ENCODE measurements at regions not wholly inside any gene's neighbourhood (a gene's known extent, or its start where the extent isn't known, plus 50 kb on each side); places are given as distances from the start of the nearest gene placed in this dataset.

DNA sequence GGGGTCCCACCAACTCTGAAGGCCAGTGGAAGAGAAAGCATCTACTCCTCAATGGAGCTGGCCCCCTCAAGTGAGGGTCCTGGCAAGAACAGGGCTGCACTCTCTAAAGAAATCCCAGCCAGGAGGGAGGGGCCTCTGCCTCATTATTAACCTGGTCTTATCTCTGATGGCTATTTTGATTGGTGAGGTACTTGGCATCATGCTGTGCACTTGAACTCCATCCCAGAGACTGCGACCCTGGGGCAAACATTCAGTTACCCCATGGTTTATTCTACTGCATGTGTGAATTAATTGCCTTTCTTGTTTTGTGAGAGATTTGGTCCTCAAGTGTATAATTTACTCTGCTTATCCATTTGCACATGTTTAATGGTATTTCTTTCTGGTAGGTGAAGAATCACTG lies 55.0 kb upstream of the ETV3 start:
- TF ChIP-seq, protein P1, sequence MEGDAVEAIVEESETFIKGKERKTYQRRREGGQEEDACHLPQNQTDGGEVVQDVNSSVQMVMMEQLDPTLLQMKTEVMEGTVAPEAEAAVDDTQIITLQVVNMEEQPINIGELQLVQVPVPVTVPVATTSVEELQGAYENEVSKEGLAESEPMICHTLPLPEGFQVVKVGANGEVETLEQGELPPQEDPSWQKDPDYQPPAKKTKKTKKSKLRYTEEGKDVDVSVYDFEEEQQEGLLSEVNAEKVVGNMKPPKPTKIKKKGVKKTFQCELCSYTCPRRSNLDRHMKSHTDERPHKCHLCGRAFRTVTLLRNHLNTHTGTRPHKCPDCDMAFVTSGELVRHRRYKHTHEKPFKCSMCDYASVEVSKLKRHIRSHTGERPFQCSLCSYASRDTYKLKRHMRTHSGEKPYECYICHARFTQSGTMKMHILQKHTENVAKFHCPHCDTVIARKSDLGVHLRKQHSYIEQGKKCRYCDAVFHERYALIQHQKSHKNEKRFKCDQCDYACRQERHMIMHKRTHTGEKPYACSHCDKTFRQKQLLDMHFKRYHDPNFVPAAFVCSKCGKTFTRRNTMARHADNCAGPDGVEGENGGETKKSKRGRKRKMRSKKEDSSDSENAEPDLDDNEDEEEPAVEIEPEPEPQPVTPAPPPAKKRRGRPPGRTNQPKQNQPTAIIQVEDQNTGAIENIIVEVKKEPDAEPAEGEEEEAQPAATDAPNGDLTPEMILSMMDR (conservative IDR thresholded peaks at IDR 0.05; ENCODE audit: low read depth, low read length): no peak
- no peak for TF ChIP-seq EZH2 (IDR thresholded peaks at IDR 0.05; ENCODE audit: borderline replicate concordance, low read depth, low read length, poor library complexity, severe bottlenecking)
- CTCF ChIA-PET: no interaction called here
- POLR2A ChIA-PET (ENCODE audit: low non-redundant PET): no interaction called here
- Histone ChIP-seq H3K4me3 (ENCODE audit: low read depth, low read length, poor library complexity, severe bottlenecking) (no peak overlapping the region), H3K27ac (ENCODE audit: low read depth, low read length, poor library complexity, severe bottlenecking) (no peak overlapping the region), H3K36me3 (ENCODE audit: insufficient read depth, low read length, poor library complexity, severe bottlenecking) (no peaks in the 10 kb centered on the region), H3K4me1 (ENCODE audit: insufficient read depth, low read length, poor library complexity, severe bottlenecking) (no peaks in the 10 kb centered on the region), H3K9me3 (ENCODE audit: low read depth, low read length, poor library complexity, severe bottlenecking) (no peaks in the 10 kb centered on the region), H3K27me3 (replicated peaks; ENCODE audit: insufficient read depth, low read depth, low read length, poor library complexity) (peaks cover 7% of the 10 kb centered on the region)
- intact Hi-C loops (cut with micrococcal nuclease; ENCODE audit: unreplicated experiment): loop anchor here (2.0 kb wide), 1 partner anchor 296 kb away; no protein-coding TSS in a partner anchor
- DNase-seq (ENCODE audit: low spot score): no peak
- BruUV-seq (replicated peaks): no TSS peak

DNA sequence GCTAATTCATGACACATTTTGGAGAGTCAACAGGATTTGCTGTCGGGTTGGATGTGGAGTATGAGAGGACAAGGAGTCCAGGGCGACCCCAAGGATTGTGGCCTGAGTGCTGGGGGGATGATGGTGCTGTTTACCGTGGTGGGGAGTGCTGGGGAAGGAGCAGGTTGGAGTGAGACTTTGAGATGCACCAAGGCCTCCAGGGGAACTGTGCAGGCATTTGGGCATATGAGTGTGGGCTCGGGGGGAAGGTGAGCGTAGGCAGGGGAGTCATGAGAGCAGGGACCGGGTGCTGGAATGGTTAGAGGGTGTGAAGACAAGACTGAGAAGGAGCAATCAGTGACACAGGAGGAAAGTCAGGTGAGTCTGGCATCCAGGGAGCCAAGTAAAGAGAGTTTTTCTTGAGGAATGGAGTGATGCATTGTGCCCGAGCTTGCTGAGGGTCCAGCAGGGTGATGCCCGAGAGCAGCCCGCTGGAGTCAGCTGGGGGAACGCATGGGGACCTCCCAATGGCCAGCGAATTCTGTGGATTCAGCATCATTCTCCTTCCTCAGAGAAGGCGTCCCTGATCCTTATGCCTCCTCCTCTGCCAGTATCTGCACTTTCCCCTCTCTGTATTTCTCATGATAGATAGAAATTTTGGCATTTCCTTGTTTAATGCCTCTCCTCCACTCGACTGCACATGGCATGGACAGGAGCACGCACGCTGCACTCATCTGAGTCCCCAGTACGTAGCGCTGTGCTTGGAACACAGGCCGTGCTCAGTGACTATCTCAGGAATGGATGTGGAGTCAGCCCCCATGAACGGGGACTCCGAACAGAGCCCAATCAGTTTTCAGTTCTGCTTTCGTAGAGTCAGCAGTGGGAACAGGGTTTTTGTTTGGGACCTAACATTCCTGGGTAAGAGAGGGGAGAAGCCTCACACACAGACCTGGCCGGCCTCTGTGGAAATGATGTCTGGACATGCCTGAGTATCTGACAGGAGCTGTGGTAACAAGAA lies 52.1 kb upstream of the ETV3 start:
- Histone ChIP-seq H3K4me1 (ENCODE audit: insufficient read depth, low read length, poor library complexity, severe bottlenecking) (no peaks in the 10 kb centered on the region), H3K4me3 (ENCODE audit: low read depth, low read length, poor library complexity, severe bottlenecking) (no peak overlapping the region), H3K36me3 (ENCODE audit: insufficient read depth, low read length, poor library complexity, severe bottlenecking) (no peaks in the 10 kb centered on the region), H3K27me3 (replicated peaks; ENCODE audit: insufficient read depth, low read depth, low read length, poor library complexity) (peaks cover 7% of the 10 kb centered on the region), H3K9me3 (ENCODE audit: low read depth, low read length, poor library complexity, severe bottlenecking) (no peaks in the 10 kb centered on the region), H3K27ac (ENCODE audit: low read depth, low read length, poor library complexity, severe bottlenecking) (no peak overlapping the region)
- TF ChIP-seq, protein P1 (conservative IDR thresholded peaks at IDR 0.05; ENCODE audit: low read depth, low read length): no peak
- TF ChIP-seq EZH2 (IDR thresholded peaks at IDR 0.05; ENCODE audit: borderline replicate concordance, low read depth, low read length, poor library complexity, severe bottlenecking): no peak
- POLR2A ChIA-PET (ENCODE audit: low non-redundant PET): interaction anchor here (0.6 kb wide), 1 partner anchor 931 kb away, joined by 6 read pairs; no protein-coding TSS in a partner anchor
- CTCF ChIA-PET: no interaction called here
- no peak for DNase-seq (ENCODE audit: low spot score)
- intact Hi-C loops (cut with micrococcal nuclease; ENCODE audit: unreplicated experiment): no loop called here
- no TSS peak for BruUV-seq (replicated peaks)

DNA sequence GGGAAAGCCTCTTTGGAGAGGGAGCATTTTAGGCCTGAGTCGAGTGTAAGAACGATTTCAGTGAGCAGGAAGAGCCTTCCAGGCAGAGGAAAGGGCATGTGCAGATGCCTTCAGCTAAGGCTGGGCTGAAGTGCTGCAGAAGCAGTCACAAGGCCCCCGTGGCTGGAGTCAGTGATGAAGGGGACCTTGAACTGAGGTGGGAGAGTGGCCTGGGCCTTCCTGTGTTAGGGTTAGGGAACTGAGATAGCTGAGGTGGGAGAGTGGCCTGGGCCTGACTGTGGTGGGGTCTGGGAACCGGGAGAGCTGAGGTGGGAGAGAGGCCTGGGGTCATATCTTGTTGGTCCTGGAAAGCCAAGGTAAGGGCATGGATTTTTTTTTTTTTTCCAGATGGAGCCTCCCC lies 50.9 kb upstream of the ETV3 start:
- Histone ChIP-seq H3K36me3 (ENCODE audit: insufficient read depth, low read length, poor library complexity, severe bottlenecking) (no peaks in the 10 kb centered on the region), H3K27me3 (replicated peaks; ENCODE audit: insufficient read depth, low read depth, low read length, poor library complexity) (peaks cover 7% of the 10 kb centered on the region), H3K4me1 (ENCODE audit: insufficient read depth, low read length, poor library complexity, severe bottlenecking) (no peaks in the 10 kb centered on the region), H3K9me3 (ENCODE audit: low read depth, low read length, poor library complexity, severe bottlenecking) (no peaks in the 10 kb centered on the region), H3K4me3 (ENCODE audit: low read depth, low read length, poor library complexity, severe bottlenecking) (no peak overlapping the region), H3K27ac (ENCODE audit: low read depth, low read length, poor library complexity, severe bottlenecking) (no peak overlapping the region)
- TF ChIP-seq, protein P1 (conservative IDR thresholded peaks at IDR 0.05; ENCODE audit: low read depth, low read length): no peak
- no peak for TF ChIP-seq EZH2 (IDR thresholded peaks at IDR 0.05; ENCODE audit: borderline replicate concordance, low read depth, low read length, poor library complexity, severe bottlenecking)
- CTCF ChIA-PET: interaction anchor here (0.6 kb wide), 1 partner anchor 921 kb away, joined by 5 read pairs; no protein-coding TSS in a partner anchor
- no peak for DNase-seq (ENCODE audit: low spot score)
- intact Hi-C loops (cut with micrococcal nuclease; ENCODE audit: unreplicated experiment): no loop called here
- POLR2A ChIA-PET (ENCODE audit: low non-redundant PET): no interaction called here
- no TSS peak for BruUV-seq (replicated peaks)
